ELF-1 (cell line): ENCODE measurements at regions not wholly inside any gene's neighbourhood (a gene's known extent, or its start where the extent isn't known, plus 50 kb on each side); places are given as distances from the start of the nearest gene placed in this dataset.
"Not testable (repeated sequence)": the region's sequence is repeated elsewhere in the genome, so short reads cannot be mapped to it uniquely, and the experiment has no call there.

Experiments
- DNase-seq: peaks from one replicate; pipeline ENCODE4 v3.0.0-alpha.2; 2016; ENCODE audit warnings: low read depth, low spot score

DNA sequence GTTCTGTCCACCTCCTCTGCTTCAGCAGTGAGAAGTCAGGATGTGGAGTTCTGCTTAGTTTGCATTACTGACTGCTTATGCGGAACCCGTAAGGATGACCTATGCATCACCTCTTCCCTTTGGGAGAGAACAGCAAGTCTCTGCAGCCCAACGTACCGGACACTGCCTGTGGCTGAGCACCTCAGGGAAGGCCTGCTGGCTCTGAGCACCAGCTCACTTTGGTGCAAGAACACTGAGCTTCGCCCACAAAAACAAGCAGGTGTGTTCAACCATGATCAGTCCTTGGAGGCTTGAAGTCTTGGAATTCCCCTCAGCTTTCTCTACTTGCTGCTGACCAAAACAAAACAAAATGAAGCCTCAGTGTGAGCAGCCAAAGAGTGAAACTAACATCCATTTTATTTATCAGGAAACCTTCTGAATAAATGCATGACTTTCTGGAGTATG is 52.7 kb upstream of the NCK2 start:
- no peak for DNase-seq

DNA sequence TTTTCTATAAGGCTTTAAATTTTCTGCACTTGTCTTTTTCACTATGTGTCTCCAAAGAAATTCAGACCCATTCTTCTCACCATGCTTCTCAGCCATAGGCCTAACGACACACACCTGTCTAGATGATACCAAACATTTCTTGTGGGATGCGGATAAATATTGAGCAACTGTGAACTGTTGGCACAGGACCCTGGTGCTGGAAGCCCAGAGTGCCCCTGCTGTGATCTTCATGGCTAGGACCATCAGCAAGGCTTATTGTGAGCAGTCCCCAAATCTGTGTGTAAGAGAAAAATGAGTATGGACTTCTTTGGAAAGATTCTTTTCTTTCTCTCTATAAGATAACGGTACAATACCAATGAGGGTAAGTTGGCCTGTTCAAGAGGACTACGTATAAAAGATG is 54.1 kb upstream of the NCK2 start:
- DNase-seq: no peak

DNA sequence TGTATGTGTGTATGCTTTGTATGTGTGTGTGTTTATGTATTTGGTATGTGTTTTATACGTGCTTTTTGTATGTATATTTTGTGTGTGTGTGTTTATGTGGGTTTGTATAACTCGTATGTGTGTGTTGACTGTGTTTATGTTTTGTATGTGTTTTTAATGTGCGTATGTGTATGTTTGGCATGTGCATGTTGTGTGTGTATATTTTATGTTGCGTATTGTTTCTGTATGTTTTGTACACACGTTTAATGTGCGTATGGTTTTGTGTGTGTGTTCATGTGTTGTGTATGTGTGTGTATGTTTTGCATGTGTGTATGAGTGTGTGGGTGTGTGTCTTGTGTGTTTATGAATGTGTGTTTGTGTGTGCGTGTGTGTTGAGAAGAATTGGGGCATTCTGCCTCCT is 55.2 kb upstream of the NCK2 start:
- DNase-seq: no peak

GRCh38 chr2:105688946-105689345 is 55.8 kb upstream of the NCK2 start:
- DNase-seq: no peak

DNA sequence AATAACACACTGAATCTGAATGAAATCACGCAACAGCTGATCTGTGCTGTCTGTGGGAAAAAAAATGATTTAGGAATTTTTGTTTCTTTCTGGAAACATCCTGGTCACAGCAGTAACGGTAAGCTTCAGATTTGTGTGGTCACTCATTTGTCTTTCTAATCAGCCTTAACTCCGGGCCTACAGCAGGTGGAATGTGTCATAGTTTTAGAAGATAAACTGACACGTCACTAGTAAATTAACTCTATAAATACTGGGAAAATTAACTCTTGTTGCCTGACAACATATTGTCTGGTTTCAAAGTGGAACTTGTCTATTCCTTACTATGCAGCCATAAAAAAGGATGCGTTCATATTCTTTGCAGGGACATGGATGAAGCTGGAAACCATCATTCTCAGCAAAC is 58.1 kb upstream of the NCK2 start:
- DNase-seq: no peak

DNA sequence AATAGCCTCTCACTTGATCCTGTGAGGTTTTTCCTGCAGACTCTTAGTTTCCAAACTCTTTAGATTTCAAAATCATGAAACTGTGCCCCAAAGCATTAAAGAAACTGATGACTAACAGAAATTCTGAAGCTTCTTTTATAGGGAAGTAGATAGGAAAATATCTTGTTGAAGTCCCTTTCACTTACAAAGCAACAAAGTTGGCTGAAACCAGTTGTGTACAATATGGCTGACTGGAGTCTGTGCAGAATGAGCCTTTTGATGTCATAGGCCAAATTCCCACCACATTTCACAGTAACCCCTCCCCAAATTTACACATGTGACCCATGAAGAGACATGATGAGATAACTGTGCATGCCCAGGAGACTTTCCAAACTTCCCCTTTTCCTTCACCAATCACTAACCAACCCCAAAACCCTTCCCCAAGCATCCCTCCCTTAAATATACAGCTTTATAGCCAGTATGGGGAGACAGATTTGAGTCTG is 61.7 kb upstream of the NCK2 start:
- DNase-seq: no peak

GRCh38 chr2:105682401-105682800 is 62.3 kb upstream of the NCK2 start:
- DNase-seq: no peak

GRCh38 chr2:105681927-105682326 is 62.8 kb upstream of the NCK2 start:
- DNase-seq: no peak

GRCh38 chr2:105680357-105680756 is 64.4 kb upstream of the NCK2 start:
- no peak for DNase-seq

DNA sequence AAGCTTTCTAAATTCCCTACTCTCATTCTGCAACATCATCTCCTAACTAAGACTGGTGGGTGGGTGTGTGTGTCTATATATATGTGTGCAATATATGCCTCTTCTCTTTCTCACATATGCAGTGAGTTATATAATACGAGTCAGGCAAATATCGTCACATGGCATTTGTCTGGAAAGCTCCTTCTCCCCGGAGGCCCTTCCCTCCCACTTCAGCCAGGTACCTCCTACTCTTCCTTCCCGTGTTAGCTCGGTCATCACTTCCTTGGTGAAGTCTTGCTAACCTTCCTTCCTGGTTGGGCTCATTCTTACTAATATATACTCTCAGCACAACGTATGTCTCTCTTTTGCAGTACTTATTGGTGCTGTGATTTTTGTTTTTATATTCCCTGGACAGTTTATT is 66.4 kb upstream of the NCK2 start:
- DNase-seq: no peak

- no peak for DNase-seq
Measured at GRCh38 chr2:105677901-105678300, 66.8 kb upstream of the NCK2 start.

DNA sequence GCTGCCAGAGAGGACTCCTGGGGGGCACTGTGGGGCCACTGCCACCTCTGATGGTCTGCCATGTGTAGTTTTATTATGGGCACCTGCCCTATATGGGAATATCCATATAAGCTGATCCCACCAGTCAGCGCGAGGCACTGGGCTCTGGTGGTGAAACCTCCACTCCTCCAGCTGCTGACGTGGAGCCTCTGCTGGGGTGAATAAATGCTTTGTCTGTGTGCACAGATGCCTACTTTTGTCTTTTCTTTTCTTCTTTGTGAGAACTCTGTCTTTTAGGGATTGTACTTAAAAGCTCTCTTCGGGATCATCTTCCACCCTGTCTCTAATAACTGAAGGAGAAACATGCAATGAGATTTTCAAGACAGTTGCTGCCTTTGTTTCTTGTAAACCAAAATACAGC is 68.9 kb upstream of the NCK2 start:
- no peak for DNase-seq

DNA sequence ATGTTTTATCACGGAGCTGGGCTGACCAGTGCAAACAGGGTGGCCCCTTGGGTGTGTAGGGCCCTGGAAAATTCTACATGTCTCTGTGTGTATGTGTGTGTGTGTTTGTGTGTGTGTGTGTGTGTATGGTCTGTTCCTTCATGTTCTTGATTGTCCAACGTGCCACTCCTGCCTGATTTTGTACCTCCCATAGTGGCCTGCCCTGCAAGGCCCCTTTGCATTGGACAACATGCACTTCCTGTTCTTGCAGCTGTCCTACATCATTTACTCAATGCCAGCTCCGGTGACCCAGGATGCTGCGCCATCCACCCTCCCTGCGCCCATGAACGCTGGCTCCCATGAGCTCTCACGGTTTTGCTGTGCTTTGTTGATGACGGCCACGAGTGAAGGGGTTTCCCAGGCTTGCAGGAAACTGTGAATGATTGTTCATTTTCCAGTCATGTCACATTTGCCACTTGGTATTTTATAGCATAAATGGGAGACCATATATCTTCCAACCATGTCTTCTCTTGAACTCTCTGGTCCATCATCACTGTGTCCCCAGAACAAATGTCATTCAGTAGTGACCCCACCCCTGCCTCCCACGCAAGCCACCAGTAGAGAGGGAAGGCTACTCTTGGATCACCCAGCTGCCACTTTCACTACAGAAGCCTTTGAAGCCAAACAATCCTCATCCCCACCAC is 69.7 kb upstream of the NCK2 start:
- no peak for DNase-seq

- no peak for DNase-seq
Measured at GRCh38 chr2:105674401-105674800, 70.3 kb upstream of the NCK2 start.

DNA sequence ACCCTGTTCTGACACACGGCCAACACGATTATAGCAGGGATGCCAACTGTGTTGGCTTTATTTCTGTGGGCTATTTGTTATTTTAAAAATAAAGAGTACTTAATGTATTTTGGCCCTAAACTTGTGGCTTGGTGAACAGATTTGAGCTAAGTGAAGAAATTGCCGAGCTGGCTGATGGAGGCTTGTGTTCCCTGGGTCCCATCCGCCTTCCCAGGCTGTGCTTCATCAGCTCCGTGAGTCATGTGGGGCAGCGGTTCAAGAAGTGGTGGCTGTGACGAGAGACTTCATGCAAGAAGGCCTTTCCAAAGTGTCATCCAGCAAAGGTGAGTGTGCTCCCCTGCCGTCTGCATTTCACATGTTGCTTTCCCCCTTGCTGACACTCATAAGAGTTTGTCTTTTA is 73.6 kb upstream of the NCK2 start:
- no peak for DNase-seq

DNA sequence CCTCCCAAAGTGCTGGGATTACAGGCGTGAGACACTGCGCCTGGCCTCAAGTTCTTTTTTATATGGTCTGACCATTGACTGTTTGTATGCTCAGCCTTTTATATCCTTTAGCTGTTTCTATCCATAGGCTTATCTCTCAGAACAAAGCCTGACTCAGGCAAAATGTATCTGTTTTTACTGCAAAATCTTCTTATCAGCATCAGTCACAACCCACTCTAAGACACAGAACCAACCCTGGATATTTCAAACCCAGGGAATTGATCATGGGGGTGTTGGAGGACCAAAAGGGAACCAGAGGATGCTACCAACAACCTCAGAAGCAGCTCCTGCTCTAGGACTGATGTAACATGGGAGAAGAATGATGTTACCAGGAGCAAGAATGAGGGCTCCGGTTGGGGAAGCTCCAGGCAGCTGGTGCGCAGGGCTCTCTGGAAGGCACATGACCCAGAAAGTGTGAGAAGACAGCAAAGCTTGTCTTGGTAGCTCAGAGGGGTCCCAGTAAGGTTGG is 75.3 kb upstream of the NCK2 start:
- no peak for DNase-seq

GRCh38 chr2:105665480-105665879 is 79.2 kb upstream of the NCK2 start:
- no peak for DNase-seq

- no peak for DNase-seq
Measured at GRCh38 chr2:105660489-105660888, 84.2 kb upstream of the NCK2 start.

DNA sequence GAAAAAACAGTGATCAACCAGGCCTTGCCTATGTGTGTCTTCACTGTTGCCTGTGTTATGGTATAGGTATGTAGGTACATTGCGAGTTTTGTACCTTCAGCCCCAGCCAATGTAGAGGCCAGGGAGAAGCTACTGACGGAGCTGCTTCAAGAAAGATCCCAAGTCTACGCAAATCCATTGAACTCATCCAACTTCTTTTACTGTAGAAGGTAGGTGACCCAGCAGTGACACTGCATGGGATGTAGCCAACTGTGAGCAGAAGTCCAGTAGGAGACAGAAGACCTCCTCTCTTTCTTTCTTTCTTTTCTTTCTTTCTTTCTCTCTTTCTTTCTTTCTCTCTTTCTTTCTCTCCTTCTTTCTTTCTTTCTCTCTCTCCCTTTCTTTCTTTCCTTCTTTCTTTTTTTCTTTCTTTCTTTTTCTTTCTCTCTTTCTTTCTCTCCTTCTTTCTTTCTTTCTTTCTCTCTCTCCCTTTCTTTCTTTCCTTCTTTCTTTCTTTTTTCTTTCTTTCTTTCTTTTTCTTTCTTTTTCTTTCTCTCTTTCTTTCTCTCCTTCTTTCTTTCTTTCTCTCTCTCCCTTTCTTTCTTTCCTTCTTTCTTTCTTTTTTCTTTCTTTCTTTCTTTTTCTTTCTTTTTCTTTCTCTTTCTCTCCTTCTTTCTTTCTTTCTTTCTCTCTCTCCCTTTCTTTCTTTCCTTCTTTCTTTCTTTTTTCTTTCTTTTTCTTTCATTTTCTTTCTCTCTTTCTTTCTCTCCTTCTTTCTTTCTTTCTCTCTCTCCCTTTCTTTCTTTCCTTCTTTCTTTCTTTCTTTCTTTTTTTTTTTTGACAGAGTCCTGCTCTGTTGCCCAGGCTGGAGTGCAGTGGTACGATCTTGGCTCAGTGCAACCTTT is 88.7 kb upstream of the NCK2 start:
- DNase-seq: not testable (repeated sequence)

- no peak for DNase-seq
Measured at GRCh38 chr2:105655244-105655643, 89.5 kb upstream of the NCK2 start.

GRCh38 chr2:105654474-105655004 is 90.2 kb upstream of the NCK2 start:
- DNase-seq: no peak

- no peak for DNase-seq
Measured at GRCh38 chr2:105653302-105653701, 91.4 kb upstream of the NCK2 start.
